Astrocyte of the cerebellum (primary cell): ENCODE measurements at regions not wholly inside any gene's neighbourhood (a gene's known extent, or its start where the extent isn't known, plus 50 kb on each side); places are given as distances from the start of the nearest gene placed in this dataset.

ENCODE experiments used
- DNase-seq: peaks from one replicate; pipeline ENCODE4 v3.0.0-alpha.2; 2011; ENCODE audit warnings: low read depth
- H3K4me3 ChIP-seq: 2 replicates; pipeline ENCODE4 v1.5.1; 2011; ENCODE audit warnings: mild to moderate bottlenecking, low read depth, low read length, moderate library complexity
- CTCF ChIP-seq: IDR thresholded peaks from 2 replicates; pipeline ENCODE4 v1.5.1; 2012; ENCODE audit warnings: low read length, low read depth, moderate library complexity, mild to moderate bottlenecking; ENCODE audit errors: missing control alignments
- in situ Hi-C: cut with HindIII; loops from 2 replicates; pipeline ENCODE4 v1.10.0; 2017; ENCODE audit warnings: low sequenced_read_pairs

GRCh38 chr9:29769019-29769418 is 2195.7 kb upstream of the C9orf72 start:
- no peak overlapping the region for H3K4me3 ChIP-seq
- no peak for TF ChIP-seq CTCF
- in situ Hi-C loops = no loop called here
- DNase-seq = no peak

DNA sequence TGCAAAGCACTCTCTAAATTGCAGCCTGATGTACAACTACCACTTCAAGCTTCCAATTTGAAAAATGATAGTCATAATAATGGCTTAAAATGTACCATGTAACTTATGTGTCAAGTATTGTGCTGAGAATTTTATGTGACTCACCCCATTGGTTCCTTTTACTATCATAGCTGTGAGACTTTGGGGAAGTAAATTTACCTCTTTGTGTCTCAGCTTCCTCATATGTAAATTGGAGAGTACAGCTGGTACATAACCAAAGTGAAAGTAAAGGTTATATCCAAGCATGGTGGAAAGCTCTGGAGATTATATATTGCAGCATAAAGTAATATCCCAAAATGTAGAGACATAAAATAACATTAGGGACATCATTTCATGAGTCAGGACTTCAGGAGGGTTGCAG is 2200.4 kb upstream of the C9orf72 start:
- in situ Hi-C loops = no loop called here
- no peak overlapping the region for H3K4me3 ChIP-seq
- TF ChIP-seq CTCF = no peak
- DNase-seq = no peak

DNA sequence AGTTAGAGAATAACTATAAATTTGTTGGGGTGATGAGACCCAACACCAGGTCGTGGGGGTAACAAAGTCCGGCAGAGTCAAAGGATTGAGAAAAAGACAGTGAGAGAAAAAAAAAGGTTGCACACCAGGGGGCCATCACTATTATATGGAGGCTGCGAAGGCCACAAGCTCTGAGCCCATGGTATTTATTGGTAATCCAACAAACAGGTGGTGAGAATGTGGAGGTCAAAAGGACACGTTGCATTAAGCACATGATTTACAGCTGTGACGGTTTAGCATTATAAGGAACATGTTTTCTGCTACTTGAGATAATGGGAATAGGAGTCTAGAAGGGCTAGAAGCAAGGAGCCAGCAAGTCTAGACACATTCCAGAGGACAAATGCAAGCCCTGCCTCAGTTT is 2202.2 kb upstream of the C9orf72 start:
- TF ChIP-seq CTCF = no peak
- no peak for DNase-seq
- H3K4me3 ChIP-seq = no peak overlapping the region
- in situ Hi-C loops = no loop called here

DNA sequence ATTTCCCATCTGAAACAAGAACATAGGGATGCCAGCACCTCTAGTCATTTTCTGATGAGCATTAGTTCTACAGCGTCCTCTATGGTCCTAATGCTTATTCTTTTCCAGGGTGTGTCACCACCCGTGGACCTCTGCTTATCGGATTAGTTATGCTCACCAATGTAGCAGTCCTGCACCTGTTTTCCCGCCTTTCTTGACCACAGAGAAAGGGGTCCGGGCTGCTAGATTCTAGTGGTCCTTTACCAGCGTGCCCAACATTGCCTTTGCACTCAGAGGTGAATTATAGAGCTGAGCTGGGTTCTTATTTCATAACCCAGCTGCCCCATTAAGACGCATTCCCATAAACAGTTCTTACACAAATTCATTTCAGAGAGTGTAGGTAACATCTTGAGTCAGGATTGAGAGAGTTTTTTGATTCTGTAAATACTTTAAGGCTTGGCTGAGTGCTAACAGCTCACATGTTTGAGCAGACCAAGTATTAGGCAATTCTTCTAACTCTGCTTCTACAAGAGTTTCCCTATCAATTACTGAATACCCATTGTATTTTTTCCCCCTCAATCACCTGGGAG is 2205.1 kb upstream of the C9orf72 start:
- H3K4me3 ChIP-seq = no peak overlapping the region
- DNase-seq = no peak
- in situ Hi-C loops = no loop called here
- TF ChIP-seq CTCF = no peak

GRCh38 chr9:29793970-29794369 is 2220.7 kb upstream of the C9orf72 start:
- no peak for TF ChIP-seq CTCF
- H3K4me3 ChIP-seq = no peak overlapping the region
- in situ Hi-C loops = no loop called here
- DNase-seq = no peak

GRCh38 chr9:29796291-29796952 is 2223.1 kb upstream of the C9orf72 start:
- H3K4me3 ChIP-seq = no peak overlapping the region
- TF ChIP-seq CTCF = no peak
- in situ Hi-C loops = no loop called here
- DNase-seq = no peak

GRCh38 chr9:29798599-29798998 is 2225.3 kb upstream of the C9orf72 start:
- TF ChIP-seq CTCF = no peak
- no peak overlapping the region for H3K4me3 ChIP-seq
- in situ Hi-C loops = no loop called here
- DNase-seq = no peak
